GM12864 (cell line): ENCODE measurements at regions not wholly inside any gene's neighbourhood (a gene's known extent, or its start where the extent isn't known, plus 50 kb on each side); places are given as distances from the start of the nearest gene placed in this dataset.

ENCODE experiments used
- DNase-seq: peaks from one replicate; pipeline ENCODE4 v3.0.0-alpha.2; 2011; ENCODE audit warnings: low read depth
- H3K4me3 ChIP-seq: 2 replicates; pipeline ENCODE4 v1.5.1; 2011; ENCODE audit warnings: mild to moderate bottlenecking, low read depth, low read length, control low read depth
- CTCF ChIP-seq: IDR thresholded peaks from 2 replicates; pipeline ENCODE4 v1.5.1; 2011; ENCODE audit warnings: low read depth, mild to moderate bottlenecking, moderate library complexity, low read length, control low read depth, inconsistent platforms; ENCODE audit errors: missing control alignments

DNA sequence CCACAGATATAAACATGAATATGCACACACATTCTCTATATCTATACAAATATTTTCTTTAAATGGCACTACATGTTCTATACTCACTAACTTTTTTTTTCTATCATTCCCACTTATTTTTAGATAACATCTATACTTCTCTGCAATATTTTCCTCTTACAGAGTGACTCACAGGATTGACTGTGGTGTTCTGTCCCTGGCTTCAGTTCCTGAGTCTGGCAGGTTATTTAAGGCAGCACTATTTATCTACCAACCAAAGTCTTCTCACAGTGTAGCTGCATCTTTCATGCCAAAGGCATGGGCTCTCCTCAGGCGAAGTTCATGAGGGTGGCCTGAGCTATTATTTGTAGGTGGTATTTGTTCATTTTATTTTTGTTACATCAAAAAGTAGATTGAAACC lies 409.0 kb downstream of the PRR16 start:
- TF ChIP-seq CTCF = no peak
- H3K4me3 ChIP-seq = no peak overlapping the region
- no peak for DNase-seq

DNA sequence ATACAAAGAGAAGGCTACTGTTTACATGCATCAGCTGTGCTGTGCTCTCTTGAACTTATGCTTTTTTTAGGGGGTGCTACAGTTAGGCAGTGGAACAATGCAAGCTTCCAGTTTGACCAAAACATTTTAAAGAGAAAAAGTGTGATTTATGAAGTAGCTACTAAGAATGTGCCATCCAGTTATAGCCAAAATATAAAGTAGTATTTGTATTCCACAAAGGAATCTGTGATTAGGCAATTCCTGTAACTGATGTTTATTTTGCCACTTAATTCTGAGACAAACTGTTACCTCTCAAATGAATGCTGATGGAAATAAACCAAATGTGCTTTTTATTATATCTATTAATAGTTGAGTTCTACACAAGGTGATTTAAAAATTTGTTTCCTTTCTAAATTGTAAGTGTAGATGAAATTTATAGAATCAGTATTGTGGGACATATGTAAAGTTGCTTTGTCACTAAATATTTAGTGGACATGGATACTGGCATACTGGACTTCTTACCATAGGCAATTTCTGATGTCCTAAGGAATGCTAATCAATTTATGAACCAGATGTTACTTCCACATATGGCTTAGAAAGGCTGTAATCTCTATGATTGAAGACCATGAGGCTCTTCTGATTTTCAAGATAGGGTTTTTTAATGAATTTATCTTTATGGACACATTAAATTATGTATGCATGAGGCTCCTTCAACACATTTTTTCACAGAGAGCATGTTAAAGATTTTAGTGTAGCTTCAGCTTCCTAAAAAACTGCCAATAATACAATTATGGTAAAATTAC lies 410.2 kb downstream of the PRR16 start:
- DNase-seq = no peak
- no peak overlapping the region for H3K4me3 ChIP-seq
- no peak for TF ChIP-seq CTCF

DNA sequence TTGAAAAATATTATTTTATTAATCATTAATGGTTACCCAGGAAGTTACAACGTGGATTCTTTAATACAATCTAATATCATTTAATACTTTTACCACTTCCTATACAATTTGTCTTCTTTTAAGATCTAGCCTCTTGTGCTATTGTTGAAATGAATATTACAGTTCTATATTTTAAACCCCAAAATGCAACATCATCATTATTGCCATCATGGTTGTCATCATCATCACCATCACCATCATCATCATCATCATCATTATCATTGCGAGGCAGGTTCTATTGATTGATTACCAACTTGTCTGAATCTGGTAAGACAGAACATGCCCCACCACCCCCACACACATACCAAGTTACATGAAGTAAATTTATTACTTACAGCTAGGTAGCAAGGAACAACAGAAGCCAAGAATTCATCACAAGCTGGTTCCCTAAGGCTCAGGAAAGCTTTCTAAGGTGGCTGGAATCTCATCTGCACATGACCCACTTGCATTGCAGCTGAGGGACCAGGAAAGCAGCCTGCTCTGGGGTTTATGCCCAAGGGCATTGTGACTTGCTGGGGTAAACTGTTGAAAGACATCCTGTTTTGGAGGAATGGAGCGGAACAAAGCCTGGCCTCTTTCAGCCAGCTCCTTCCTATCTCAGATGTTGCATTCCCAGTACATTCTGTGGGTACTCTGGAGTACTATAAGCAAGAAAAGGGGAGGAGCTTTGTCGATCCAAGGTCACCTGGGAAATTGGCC lies 418.1 kb downstream of the PRR16 start:
- H3K4me3 ChIP-seq = no peak overlapping the region
- TF ChIP-seq CTCF = no peak
- no peak for DNase-seq

GRCh38 chr5:120886351-120886860 lies 422.3 kb downstream of the PRR16 start:
- no peak overlapping the region for H3K4me3 ChIP-seq
- no peak for TF ChIP-seq CTCF
- DNase-seq = no peak

DNA sequence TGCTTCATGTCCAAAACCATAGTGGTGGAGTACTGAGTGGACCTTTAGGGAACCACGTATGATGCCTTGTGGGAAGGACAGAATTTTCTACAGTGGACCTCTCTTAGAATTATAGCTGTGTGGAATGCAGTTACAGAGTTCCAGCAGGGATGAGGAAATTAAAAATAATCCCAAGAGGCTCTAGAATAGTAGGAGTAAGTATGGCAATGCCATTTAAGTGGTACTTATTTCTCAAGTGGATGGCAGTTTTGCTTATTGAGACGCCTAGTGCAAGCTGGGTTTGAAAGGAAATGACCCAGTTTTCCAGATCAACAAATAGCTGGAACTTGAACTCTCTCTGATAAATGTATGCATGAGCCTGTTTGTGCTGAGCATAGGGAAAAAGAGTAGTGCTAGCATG lies 431.6 kb downstream of the PRR16 start:
- H3K4me3 ChIP-seq = no peak overlapping the region
- no peak for DNase-seq
- TF ChIP-seq CTCF = no peak

DNA sequence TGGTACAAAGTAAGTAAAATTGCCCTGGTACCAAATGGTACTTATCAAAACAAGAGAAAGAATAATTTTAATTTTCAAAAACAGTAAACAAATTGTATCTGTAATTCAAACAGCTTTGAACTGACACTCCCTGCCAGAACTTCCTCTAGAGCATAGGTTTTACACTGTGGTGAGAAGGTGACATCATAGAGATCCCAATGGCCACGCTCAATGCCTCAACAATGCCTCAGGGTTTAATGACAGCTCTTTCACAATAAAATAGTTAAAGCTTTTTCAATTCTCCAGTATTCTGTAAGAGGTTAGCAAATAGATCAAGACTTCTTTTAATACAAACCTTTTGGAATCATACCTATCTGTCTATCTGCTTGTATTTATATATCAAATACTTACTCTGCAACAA lies 437.1 kb downstream of the PRR16 start:
- H3K4me3 ChIP-seq = no peak overlapping the region
- DNase-seq = no peak
- TF ChIP-seq CTCF = no peak
